GM23338 (cell line): ENCODE measurements at regions not wholly inside any gene's neighbourhood (a gene's known extent, or its start where the extent isn't known, plus 50 kb on each side); places are given as distances from the start of the nearest gene placed in this dataset.
A peak's percentile ranks its signal among the peaks of the same experiment; 100 is the strongest.

Experiments
- ATAC-seq: fragments of 200-7000 bp; cut with Tn5 transposase; 3 replicates; pipeline ENCODE4 v1.9.1; 2020
- DNase-seq: peaks from one replicate; pipeline ENCODE4 v3.0.0-alpha.2; 2015; ENCODE audit warnings: low spot score
- H2AFZ ChIP-seq: fragments of 200-600 bp; sonication (generic); 2 replicates; pipeline ENCODE4 v1.8.0; 2016; ENCODE audit warnings: antibody characterized with exemption, mild to moderate bottlenecking, moderate library complexity
- H3F3A ChIP-seq: fragments of 200-600 bp; sonication (generic); replicated peaks from 2 replicates; pipeline ENCODE4 v1.8.0; 2017; ENCODE audit warnings: antibody characterized with exemption, mixed run types, low read depth
- H3K27ac ChIP-seq: fragments of 200-600 bp; sonication (generic); 2 replicates; pipeline ENCODE4 v1.6.1; 2016; ENCODE audit warnings: low read depth
- H3K27me3 ChIP-seq: fragments of 200-600 bp; sonication (generic); 2 replicates; pipeline ENCODE4 v1.8.0; 2016; ENCODE audit warnings: mild to moderate bottlenecking, mixed run types, moderate library complexity; ENCODE audit not compliant: insufficient read depth
- H3K36me3 ChIP-seq: fragments of 200-600 bp; sonication (generic); 2 replicates; pipeline ENCODE4 v1.8.0; 2016; ENCODE audit warnings: mild to moderate bottlenecking; ENCODE audit not compliant: insufficient read depth
- H3K4me1 ChIP-seq: fragments of 200-600 bp; sonication (generic); 2 replicates; pipeline ENCODE4 v1.8.0; 2016; ENCODE audit warnings: mild to moderate bottlenecking, moderate library complexity; ENCODE audit not compliant: insufficient read depth
- H3K4me2 ChIP-seq: fragments of 200-600 bp; sonication (generic); 2 replicates; pipeline ENCODE4 v1.7.1; 2017; ENCODE audit warnings: mixed run types
- H3K4me3 ChIP-seq: fragments of 200-600 bp; sonication (generic); 2 replicates; pipeline ENCODE4 v1.6.1; 2016; ENCODE audit warnings: mixed run types
- H3K79me2 ChIP-seq: fragments of 200-600 bp; sonication (generic); replicated peaks from 2 replicates; pipeline ENCODE4 v1.8.0; 2017; ENCODE audit warnings: mild to moderate bottlenecking; ENCODE audit not compliant: insufficient read depth
- H3K9me2 ChIP-seq: fragments of 200-600 bp; sonication (generic); 2 replicates; pipeline ENCODE4 v1.8.0; 2017; ENCODE audit not compliant: insufficient read depth
- H4K20me1 ChIP-seq: fragments of 200-600 bp; sonication (generic); replicated peaks from 2 replicates; pipeline ENCODE4 v1.8.0; 2017; ENCODE audit warnings: mild to moderate bottlenecking; ENCODE audit not compliant: insufficient read depth
- H3K27ac Mint-ChIP-seq: 2 replicates; pipeline ENCODE4 v1.8.0; 2020; ENCODE audit warnings: inconsistent platforms, mild to moderate bottlenecking, moderate library complexity, mixed read lengths
- H3K27me3 Mint-ChIP-seq: 3 replicates; pipeline ENCODE4 v1.8.0; 2022; ENCODE audit warnings: low read depth, mild to moderate bottlenecking, moderate library complexity, mixed read lengths, inconsistent platforms; ENCODE audit not compliant: insufficient read depth, poor library complexity
- H3K36me3 Mint-ChIP-seq: 3 replicates; pipeline ENCODE4 v1.8.0; 2021; ENCODE audit warnings: low read depth, mild to moderate bottlenecking, inconsistent platforms, moderate library complexity, mixed read lengths
- H3K4me1 Mint-ChIP-seq: 3 replicates; pipeline ENCODE4 v1.8.0; 2020; ENCODE audit warnings: mild to moderate bottlenecking, inconsistent platforms, mixed read lengths
- H3K4me3 Mint-ChIP-seq: 3 replicates; pipeline ENCODE4 v1.8.0; 2021; ENCODE audit warnings: moderate library complexity, mild to moderate bottlenecking, inconsistent platforms, mixed read lengths
- H3K9me3 Mint-ChIP-seq: 3 replicates; pipeline ENCODE4 v1.8.0; 2020; ENCODE audit warnings: moderate library complexity, mild to moderate bottlenecking, inconsistent platforms, mixed read lengths
- CREB1 ChIP-seq: fragments of 250-450 bp; sonication (Bioruptor Pico); IDR thresholded peaks from 2 replicates; pipeline ENCODE4 v1.5.0; 2020; ENCODE audit warnings: low read depth, mild to moderate bottlenecking, moderate library complexity
- CTCF ChIP-seq, 2 experiments: fragments of 200-600 bp in 1 of 2; sonication (generic) in 1 of 2; conservative IDR thresholded peaks; 2 replicates each; pipeline versions ENCODE4 v1.5.1 to v1.6.1; 2016 to 2017; ENCODE audit warnings: antibody characterized with exemption in 2 of 2, low read depth in 2 of 2, mild to moderate bottlenecking in 2 of 2, moderate library complexity in 1 of 2
- NANOG ChIP-seq: IDR thresholded peaks from 2 replicates; pipeline ENCODE4 v1.6.1; 2016; ENCODE audit warnings: antibody characterized with exemption, borderline replicate concordance
- POLR2AphosphoS5 ChIP-seq: IDR thresholded peaks from 2 replicates; pipeline ENCODE4 v1.6.1; 2016; ENCODE audit warnings: antibody characterized with exemption, low read depth
- STAT1 ChIP-seq: IDR thresholded peaks from one replicate; pipeline ENCODE4 v1.6.1; 2016; ENCODE audit warnings: antibody characterized with exemption; ENCODE audit not compliant: unreplicated experiment

- H3K9me2 ChIP-seq, result no peaks in the 10 kb centered on the region
- no peaks in the 10 kb centered on the region for H3K27me3 ChIP-seq
- DNase-seq (no peak), ATAC-seq (no peak)
- no peak overlapping the region for H3K4me2 ChIP-seq
- Mint-ChIP-seq H3K4me3 (no peak overlapping the region), H3K27ac (no peak overlapping the region), H3K27me3 (peaks cover 3% of the 10 kb centered on the region), H3K9me3 (no peaks in the 10 kb centered on the region), H3K36me3 (no peaks in the 10 kb centered on the region), H3K4me1 (peaks cover 6% of the 10 kb centered on the region; the same call in 2 of the 3 replicates)
- no peak overlapping the region for H2AFZ ChIP-seq
- no peaks in the 10 kb centered on the region for H3K36me3 ChIP-seq
- no peaks in the 10 kb centered on the region for H3F3A ChIP-seq
- H4K20me1 ChIP-seq, result no peaks in the 10 kb centered on the region
- no peak for TF ChIP-seq CREB1
- no peak for TF ChIP-seq STAT1
- no peak for TF ChIP-seq POLR2AphosphoS5
- no peak for TF ChIP-seq CTCF (conservative IDR thresholded peaks at IDR 0.05; ENCODE audit: low read depth in 2 of 2)
- no peaks in the 10 kb centered on the region for H3K4me1 ChIP-seq
- no peak overlapping the region for H3K27ac ChIP-seq
- H3K79me2 ChIP-seq, result no peaks in the 10 kb centered on the region
- no peak overlapping the region for H3K4me3 ChIP-seq
These were observed 115.1 kb upstream of the MTAP start for GRCh38 chr9:21687351-21687750.

- DNase-seq, result no peak
- H3K9me2 ChIP-seq, result no peaks in the 10 kb centered on the region
- no peaks in the 10 kb centered on the region for H3F3A ChIP-seq
- no peak overlapping the region for H2AFZ ChIP-seq
- no peak for ATAC-seq
- no peak for TF ChIP-seq NANOG
- no peak for TF ChIP-seq CTCF (conservative IDR thresholded peaks at IDR 0.05; ENCODE audit: low read depth in 2 of 2)
- no peaks in the 10 kb centered on the region for H3K36me3 Mint-ChIP-seq
- H3K79me2 ChIP-seq, result no peaks in the 10 kb centered on the region
- no peak overlapping the region for H3K4me3 Mint-ChIP-seq
- peaks cover 6% of the 10 kb centered on the region; the same call in 2 of the 3 replicates for H3K4me1 Mint-ChIP-seq
- no peaks in the 10 kb centered on the region for H3K36me3 ChIP-seq
- no peak overlapping the region for H3K4me3 ChIP-seq
- peaks cover 3% of the 10 kb centered on the region for H3K27me3 Mint-ChIP-seq
- 0 out of 2 replicates have a peak overlapping the region, but pooled peaks have one; percentile 13 for H3K27ac Mint-ChIP-seq
- no peaks in the 10 kb centered on the region for H4K20me1 ChIP-seq
- H3K4me2 ChIP-seq, result no peak overlapping the region
- H3K27me3 ChIP-seq, result no peaks in the 10 kb centered on the region
- H3K4me1 ChIP-seq, result no peaks in the 10 kb centered on the region
- H3K9me3 Mint-ChIP-seq, result no peaks in the 10 kb centered on the region
- H3K27ac ChIP-seq, result no peak overlapping the region
These were observed 114.0 kb upstream of the MTAP start for GRCh38 chr9:21688108-21689102.
